Hepatocyte (in vitro differentiated cells): ENCODE measurements at regions not wholly inside any gene's neighbourhood (a gene's known extent, or its start where the extent isn't known, plus 50 kb on each side); places are given as distances from the start of the nearest gene placed in this dataset.

Source experiments
- DNase-seq: peaks from one replicate; pipeline ENCODE4 v3.0.0-alpha.2; 2016; ENCODE audit warnings: low spot score
- H2AFZ ChIP-seq: fragments of 200-600 bp; sonication (generic); 2 replicates; pipeline ENCODE4 v1.6.0; 2016; ENCODE audit warnings: antibody characterized with exemption, mild to moderate bottlenecking
- H3K27ac ChIP-seq: fragments of 200-600 bp; sonication (generic); 2 replicates; pipeline ENCODE4 v1.5.1; 2016; ENCODE audit warnings: mild to moderate bottlenecking
- H3K27me3 ChIP-seq: fragments of 200-600 bp; sonication (generic); 2 replicates; pipeline ENCODE4 v1.6.1; 2016
- H3K36me3 ChIP-seq: fragments of 200-600 bp; sonication (generic); replicated peaks from 2 replicates; pipeline ENCODE4 v1.5.1; 2016; ENCODE audit warnings: low read depth; ENCODE audit not compliant: insufficient read depth
- H3K4me1 ChIP-seq: fragments of 200-600 bp; sonication (generic); 2 replicates; pipeline ENCODE4 v1.5.1; 2016; ENCODE audit warnings: mild to moderate bottlenecking, moderate library complexity; ENCODE audit not compliant: insufficient read depth
- H3K4me2 ChIP-seq: fragments of 200-600 bp; sonication (generic); 2 replicates; pipeline ENCODE4 v1.6.0; 2016
- H3K4me3 ChIP-seq: fragments of 200-600 bp; sonication (generic); 2 replicates; pipeline ENCODE4 v1.5.1; 2016; ENCODE audit warnings: mild to moderate bottlenecking
- H3K79me2 ChIP-seq: fragments of 200-600 bp; sonication (generic); 2 replicates; pipeline ENCODE4 v1.6.0; 2017; ENCODE audit warnings: mild to moderate bottlenecking
- H3K9me2 ChIP-seq: fragments of 200-600 bp; sonication (generic); replicated peaks from 2 replicates; pipeline ENCODE4 v1.6.0; 2017; ENCODE audit warnings: mild to moderate bottlenecking; ENCODE audit not compliant: insufficient read depth
- H3K9me3 ChIP-seq: fragments of 200-600 bp; sonication (generic); 2 replicates; pipeline ENCODE4 v1.5.1; 2016; ENCODE audit warnings: low read depth, mild to moderate bottlenecking
- H4K20me1 ChIP-seq: fragments of 200-600 bp; sonication (generic); 2 replicates; pipeline ENCODE4 v1.6.0; 2016; ENCODE audit warnings: mild to moderate bottlenecking; ENCODE audit not compliant: insufficient read depth, poor library complexity, severe bottlenecking
- CTCF ChIP-seq: fragments of 200-600 bp; sonication (generic); IDR thresholded peaks from 2 replicates; pipeline ENCODE4 v1.5.1; 2016; ENCODE audit warnings: antibody characterized with exemption, mild to moderate bottlenecking; ENCODE audit not compliant: poor library complexity
- EZH2 ChIP-seq: fragments of 200-600 bp; sonication (generic); IDR thresholded peaks from 2 replicates; pipeline ENCODE4 v1.6.1; 2016; ENCODE audit warnings: antibody characterized with exemption, mild to moderate bottlenecking, borderline replicate concordance
- EZH2phosphoT487 ChIP-seq: fragments of 200-600 bp; sonication (generic); IDR thresholded peaks from one replicate; pipeline ENCODE4 v1.6.1; 2018; ENCODE audit warnings: antibody characterized with exemption, mild to moderate bottlenecking, low read depth, moderate library complexity; ENCODE audit not compliant: unreplicated experiment, severe bottlenecking
- WGBS: methylation state at CpG from one replicate; pipeline ENCODE4 v1.1.6; 2016; ENCODE audit warnings: low lambda C conversion rate; ENCODE audit errors: missing lambda C conversion rate; 5-methylcytosine and 5-hydroxymethylcytosine counted together

GRCh38 chr7:106459397-106460072, 174.8 kb upstream of the NAMPT start:
- H3K36me3 ChIP-seq, result no peaks in the 10 kb centered on the region

GRCh38 chr7:106457678-106458077, 172.9 kb upstream of the NAMPT start:
- H3K36me3 ChIP-seq, result no peaks in the 10 kb centered on the region
- H3K4me1 ChIP-seq, result no peaks in the 10 kb centered on the region
- H4K20me1 ChIP-seq, result no peaks in the 10 kb centered on the region
- H3K9me3 ChIP-seq, result no peaks in the 10 kb centered on the region
- no peaks in the 10 kb centered on the region for H3K79me2 ChIP-seq
- no peaks in the 10 kb centered on the region for H3K27me3 ChIP-seq
- no peaks in the 10 kb centered on the region for H3K9me2 ChIP-seq
- DNase-seq, result no peak
- TF ChIP-seq EZH2 (no peak), EZH2phosphoT487 (no peak), CTCF (no peak)
- WGBS, result 96% methylated on average over 4 of the region's 4 CpGs
- H3K4me2 ChIP-seq, result no peak overlapping the region
- no peak overlapping the region for H2AFZ ChIP-seq
- H3K27ac ChIP-seq, result no peak overlapping the region
- H3K4me3 ChIP-seq, result no peak overlapping the region

More at GRCh38 chr7:106459397-106460072, 174.8 kb upstream of the NAMPT start:
- H3K4me1 ChIP-seq, result no peaks in the 10 kb centered on the region
- DNase-seq, result no peak
- WGBS, result 96% methylated on average over 7 of the region's 7 CpGs
- H2AFZ ChIP-seq, result no peak overlapping the region
- no peaks in the 10 kb centered on the region for H3K79me2 ChIP-seq
- H3K9me2 ChIP-seq, result no peaks in the 10 kb centered on the region
- H3K27ac ChIP-seq, result no peak overlapping the region
- TF ChIP-seq EZH2, result no peak
- no peak for TF ChIP-seq EZH2phosphoT487
- no peak for TF ChIP-seq CTCF
- H4K20me1 ChIP-seq, result no peaks in the 10 kb centered on the region
- no peak overlapping the region for H3K4me2 ChIP-seq
- H3K27me3 ChIP-seq, result no peaks in the 10 kb centered on the region
- no peaks in the 10 kb centered on the region for H3K9me3 ChIP-seq
- H3K4me3 ChIP-seq, result no peak overlapping the region

GRCh38 chr7:106456329-106456728, 171.5 kb upstream of the NAMPT start:
- Histone ChIP-seq H3K4me1 (no peaks in the 10 kb centered on the region), H3K4me3 (no peak overlapping the region), H3K27me3 (no peaks in the 10 kb centered on the region), H3K79me2 (no peaks in the 10 kb centered on the region), H3K36me3 (no peaks in the 10 kb centered on the region), H4K20me1 (no peaks in the 10 kb centered on the region), H2AFZ (no peak overlapping the region), H3K4me2 (no peak overlapping the region), H3K27ac (no peak overlapping the region), H3K9me3 (no peaks in the 10 kb centered on the region), H3K9me2 (no peaks in the 10 kb centered on the region)
- TF ChIP-seq CTCF (no peak), EZH2 (no peak), EZH2phosphoT487 (no peak)
- DNase-seq, result no peak
